ENCODE measurements at regions not wholly inside any gene's neighbourhood (a gene's known extent, or its start where the extent isn't known, plus 50 kb on each side); places are given as distances from the start of the nearest gene placed in this dataset.

DNA sequence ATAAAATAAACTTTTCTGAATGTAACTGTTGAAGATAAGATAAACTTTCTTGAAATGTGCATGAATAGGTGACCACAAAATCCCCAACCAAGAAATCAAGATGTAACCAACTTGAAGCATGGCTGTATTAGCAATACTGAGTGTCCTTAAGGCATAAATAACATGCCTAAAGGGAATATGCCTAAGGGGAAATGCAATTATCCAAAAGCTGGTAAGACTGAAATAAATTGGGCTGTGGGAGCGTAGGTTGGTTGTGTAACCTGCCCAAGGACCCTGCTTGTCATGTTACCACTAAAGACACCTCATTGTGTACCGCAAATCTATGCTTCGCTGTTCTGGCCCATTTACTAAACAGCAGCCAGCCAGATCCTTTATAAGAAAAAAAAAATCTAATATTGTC, 200.8 kb upstream of the PDE10A start:
- ChIA-PET POLR2A (no interaction called here), CTCF (interaction anchor here (1.3 to 1.8 kb wide), 2 partner anchors 13 to 424 kb away, joined by 4 to 7 read pairs; no protein-coding TSS in a partner anchor)
- no peak overlapping the region for H3K4me3 ChIP-seq (ENCODE audit: low read depth, low read length)
- H3K4me1 ChIP-seq (ENCODE audit: control insufficient read depth, insufficient read depth, low read length) = no peaks in the 10 kb centered on the region
- no peak for TF ChIP-seq ZNF239 (tag by site-specific recombination; IDR thresholded peaks at IDR 0.05)
- TF ChIP-seq, protein P1, sequence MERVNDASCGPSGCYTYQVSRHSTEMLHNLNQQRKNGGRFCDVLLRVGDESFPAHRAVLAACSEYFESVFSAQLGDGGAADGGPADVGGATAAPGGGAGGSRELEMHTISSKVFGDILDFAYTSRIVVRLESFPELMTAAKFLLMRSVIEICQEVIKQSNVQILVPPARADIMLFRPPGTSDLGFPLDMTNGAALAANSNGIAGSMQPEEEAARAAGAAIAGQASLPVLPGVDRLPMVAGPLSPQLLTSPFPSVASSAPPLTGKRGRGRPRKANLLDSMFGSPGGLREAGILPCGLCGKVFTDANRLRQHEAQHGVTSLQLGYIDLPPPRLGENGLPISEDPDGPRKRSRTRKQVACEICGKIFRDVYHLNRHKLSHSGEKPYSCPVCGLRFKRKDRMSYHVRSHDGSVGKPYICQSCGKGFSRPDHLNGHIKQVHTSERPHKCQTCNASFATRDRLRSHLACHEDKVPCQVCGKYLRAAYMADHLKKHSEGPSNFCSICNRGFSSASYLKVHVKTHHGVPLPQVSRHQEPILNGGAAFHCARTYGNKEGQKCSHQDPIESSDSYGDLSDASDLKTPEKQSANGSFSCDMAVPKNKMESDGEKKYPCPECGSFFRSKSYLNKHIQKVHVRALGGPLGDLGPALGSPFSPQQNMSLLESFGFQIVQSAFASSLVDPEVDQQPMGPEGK (tag by site-specific recombination; IDR thresholded peaks at IDR 0.05) = no peak
- no peak for TF ChIP-seq ZNF292 (tag by site-specific recombination; IDR thresholded peaks at IDR 0.05; ENCODE audit: borderline replicate concordance, low read depth)
- no peak for TF ChIP-seq ZNF121 (tag by site-specific recombination; IDR thresholded peaks at IDR 0.05)
- no peak for TF ChIP-seq ZNF776 (tag by site-specific recombination; IDR thresholded peaks at IDR 0.05; ENCODE audit: borderline replicate concordance)
- TF ChIP-seq, protein P2, sequence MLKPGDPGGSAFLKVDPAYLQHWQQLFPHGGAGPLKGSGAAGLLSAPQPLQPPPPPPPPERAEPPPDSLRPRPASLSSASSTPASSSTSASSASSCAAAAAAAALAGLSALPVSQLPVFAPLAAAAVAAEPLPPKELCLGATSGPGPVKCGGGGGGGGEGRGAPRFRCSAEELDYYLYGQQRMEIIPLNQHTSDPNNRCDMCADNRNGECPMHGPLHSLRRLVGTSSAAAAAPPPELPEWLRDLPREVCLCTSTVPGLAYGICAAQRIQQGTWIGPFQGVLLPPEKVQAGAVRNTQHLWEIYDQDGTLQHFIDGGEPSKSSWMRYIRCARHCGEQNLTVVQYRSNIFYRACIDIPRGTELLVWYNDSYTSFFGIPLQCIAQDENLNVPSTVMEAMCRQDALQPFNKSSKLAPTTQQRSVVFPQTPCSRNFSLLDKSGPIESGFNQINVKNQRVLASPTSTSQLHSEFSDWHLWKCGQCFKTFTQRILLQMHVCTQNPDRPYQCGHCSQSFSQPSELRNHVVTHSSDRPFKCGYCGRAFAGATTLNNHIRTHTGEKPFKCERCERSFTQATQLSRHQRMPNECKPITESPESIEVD (tag by site-specific recombination; IDR thresholded peaks at IDR 0.05) = no peak
- no peak for TF ChIP-seq ZNF585B (tag by site-specific recombination; IDR thresholded peaks at IDR 0.05)
- no peak for TF ChIP-seq ZNF146 (tag by site-specific recombination; IDR thresholded peaks at IDR 0.05)
- TF ChIP-seq YY2 (tag by site-specific recombination; IDR thresholded peaks at IDR 0.05) = no peak
- no peak for TF ChIP-seq ZNF624 (tag by site-specific recombination; IDR thresholded peaks at IDR 0.05)
- no peak for TF ChIP-seq ZNF16 (tag by site-specific recombination; IDR thresholded peaks at IDR 0.05; ENCODE audit: low read depth)
- TF ChIP-seq, protein P3, sequence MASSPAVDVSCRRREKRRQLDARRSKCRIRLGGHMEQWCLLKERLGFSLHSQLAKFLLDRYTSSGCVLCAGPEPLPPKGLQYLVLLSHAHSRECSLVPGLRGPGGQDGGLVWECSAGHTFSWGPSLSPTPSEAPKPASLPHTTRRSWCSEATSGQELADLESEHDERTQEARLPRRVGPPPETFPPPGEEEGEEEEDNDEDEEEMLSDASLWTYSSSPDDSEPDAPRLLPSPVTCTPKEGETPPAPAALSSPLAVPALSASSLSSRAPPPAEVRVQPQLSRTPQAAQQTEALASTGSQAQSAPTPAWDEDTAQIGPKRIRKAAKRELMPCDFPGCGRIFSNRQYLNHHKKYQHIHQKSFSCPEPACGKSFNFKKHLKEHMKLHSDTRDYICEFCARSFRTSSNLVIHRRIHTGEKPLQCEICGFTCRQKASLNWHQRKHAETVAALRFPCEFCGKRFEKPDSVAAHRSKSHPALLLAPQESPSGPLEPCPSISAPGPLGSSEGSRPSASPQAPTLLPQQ (tag by site-specific recombination; IDR thresholded peaks at IDR 0.05) = no peak
- no peak for TF ChIP-seq ZNF350 (tag by site-specific recombination; IDR thresholded peaks at IDR 0.05)
- no peak for TF ChIP-seq ZXDB (tag by site-specific recombination; IDR thresholded peaks at IDR 0.05)
- H3K9me3 ChIP-seq (ENCODE audit: control insufficient read depth, insufficient read depth, low read depth, low read length) = no peaks in the 10 kb centered on the region
- no peaks in the 10 kb centered on the region for H3K36me3 ChIP-seq (ENCODE audit: control insufficient read depth in 2 of 2, insufficient read depth in 1 of 2, low read length in 2 of 2)
- H3K27ac ChIP-seq (ENCODE audit: extremely low read depth, low read depth, low read length) = no peak overlapping the region

DNA sequence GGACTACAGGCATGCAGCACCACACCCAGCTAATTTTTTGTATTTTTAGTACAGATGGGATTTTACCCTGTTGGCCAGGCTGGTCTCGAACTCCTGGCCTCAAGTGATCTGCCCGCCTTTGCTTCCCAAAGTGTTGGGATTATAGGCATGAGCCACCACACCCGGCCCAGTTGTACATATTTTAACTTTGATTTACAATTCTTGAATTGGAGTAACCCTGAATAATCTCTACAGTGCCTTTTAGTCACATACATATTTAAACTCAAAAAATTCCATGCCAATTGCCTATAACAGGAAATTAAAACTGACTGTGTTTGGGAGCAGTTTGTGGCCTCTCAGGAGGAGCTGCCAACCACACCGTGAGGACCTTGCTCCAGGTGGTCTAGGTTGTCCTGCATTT, 199.8 kb upstream of the PDE10A start:
- Histone ChIP-seq H3K36me3 (ENCODE audit: control insufficient read depth in 2 of 2, insufficient read depth in 1 of 2, low read length in 2 of 2) (no peaks in the 10 kb centered on the region), H3K4me1 (ENCODE audit: control insufficient read depth, insufficient read depth, low read length) (no peaks in the 10 kb centered on the region), H3K27ac (ENCODE audit: extremely low read depth, low read depth, low read length) (no peak overlapping the region), H3K9me3 (ENCODE audit: control insufficient read depth, insufficient read depth, low read depth, low read length) (no peaks in the 10 kb centered on the region), H3K4me3 (ENCODE audit: low read depth, low read length) (no peak overlapping the region)
- TF ChIP-seq ZNF791 (tag by site-specific recombination; IDR thresholded peaks at IDR 0.05) (no peak), ZNF24 (tag by site-specific recombination; IDR thresholded peaks at IDR 0.05) (no peak), ZNF621 (tag by site-specific recombination; IDR thresholded peaks at IDR 0.05) (no peak), ZNF514 (tag by site-specific recombination; IDR thresholded peaks at IDR 0.05) (no peak), ZNF777 (tag by site-specific recombination; IDR thresholded peaks at IDR 0.05; ENCODE audit: borderline replicate concordance) (no peak), ZIC2 (tag by site-specific recombination; IDR thresholded peaks at IDR 0.05) (no peak), ZSCAN23 (tag by site-specific recombination; IDR thresholded peaks at IDR 0.05) (no peak), TCF7L2 (IDR thresholded peaks at IDR 0.05; ENCODE audit: borderline replicate concordance, low read depth, low read length) (no peak)
- CTCF ChIA-PET = interaction anchor here (0.7 to 1.8 kb wide), 3 partner anchors 12 to 423 kb away, joined by 3 to 7 read pairs (median 4); no protein-coding TSS in a partner anchor
- POLR2A ChIA-PET = no interaction called here

Measured in HEK293 (cell line).